T-helper 2 cell treated with Interferon-gamma antibody and Interleukin-4, amounts not matched to agents 5 μg/mL and 100 μg/mL, for 36 hours (primary cell): ENCODE measurements at regions not wholly inside any gene's neighbourhood (a gene's known extent, or its start where the extent isn't known, plus 50 kb on each side); places are given as distances from the start of the nearest gene placed in this dataset.

Source experiments
- DNase-seq: peaks from one replicate; pipeline ENCODE4 v3.0.0; 2021; ENCODE audit warnings: low spot score
- H3K27ac Mint-ChIP-seq: one replicate; pipeline ENCODE4 v1.8.0; 2021; ENCODE audit warnings: mild to moderate bottlenecking, mixed read lengths
- H3K27me3 Mint-ChIP-seq: one replicate; pipeline ENCODE4 v1.8.0; 2021; ENCODE audit warnings: low read depth, mixed read lengths
- H3K36me3 Mint-ChIP-seq: one replicate; pipeline ENCODE4 v1.8.0; 2021; ENCODE audit warnings: low read depth, mixed read lengths
- H3K4me1 Mint-ChIP-seq: one replicate; pipeline ENCODE4 v1.8.0; 2021; ENCODE audit warnings: low read depth, mixed read lengths
- H3K4me3 Mint-ChIP-seq: one replicate; pipeline ENCODE4 v1.8.0; 2022; ENCODE audit warnings: mild to moderate bottlenecking, moderate library complexity, mixed read lengths
- H3K9me3 Mint-ChIP-seq: one replicate; pipeline ENCODE4 v1.8.0; 2021; ENCODE audit warnings: mixed read lengths

DNA sequence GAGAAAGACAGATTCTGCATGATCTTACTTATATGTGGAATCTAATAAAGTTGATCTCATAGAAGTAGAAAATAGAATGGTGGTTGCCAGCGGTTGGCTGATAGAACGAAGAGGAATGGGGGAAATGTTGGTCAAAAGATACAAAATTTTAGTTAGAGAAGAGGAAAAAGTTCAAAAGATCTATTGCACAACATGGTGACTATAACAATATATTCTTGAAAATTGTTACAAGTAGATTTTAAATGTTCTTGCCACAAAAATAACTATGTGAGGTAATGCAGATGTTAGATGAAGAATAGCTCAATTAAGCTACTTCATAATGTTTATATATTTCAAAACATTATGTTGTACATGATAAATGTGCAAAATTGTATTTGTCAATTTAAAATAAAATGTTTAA lies 112.3 kb upstream of the SMIM30 start:
- Mint-ChIP-seq H3K9me3 (no peaks in the 10 kb centered on the region), H3K4me1 (no peaks in the 10 kb centered on the region), H3K27ac (no peak overlapping the region), H3K27me3 (no peaks in the 10 kb centered on the region), H3K36me3 (no peaks in the 10 kb centered on the region), H3K4me3 (no peak overlapping the region)
- DNase-seq: no peak

DNA sequence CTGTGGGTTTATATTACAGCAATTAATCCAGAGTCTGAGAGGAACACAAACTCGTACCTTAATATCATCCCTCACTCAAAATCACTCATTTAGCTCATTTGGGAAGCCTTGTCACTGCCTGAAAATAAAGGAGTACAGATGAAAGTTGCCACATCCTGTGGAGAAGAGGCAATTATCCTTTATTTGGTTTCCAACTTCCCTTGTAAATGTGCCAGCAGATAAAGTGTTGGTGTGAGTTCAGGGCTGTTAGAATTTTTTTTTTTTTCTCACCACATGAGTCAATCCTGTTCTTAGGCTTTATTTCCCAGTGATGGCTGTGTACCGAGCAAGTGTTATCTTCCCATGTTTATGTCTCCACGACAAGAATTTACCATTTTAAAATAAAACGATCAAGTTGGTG lies 99.0 kb upstream of the SMIM30 start:
- H3K36me3 Mint-ChIP-seq: no peaks in the 10 kb centered on the region
- H3K27me3 Mint-ChIP-seq: no peaks in the 10 kb centered on the region
- H3K27ac Mint-ChIP-seq: no peak overlapping the region
- DNase-seq: no peak
- no peak overlapping the region for H3K4me3 Mint-ChIP-seq
- no peaks in the 10 kb centered on the region for H3K4me1 Mint-ChIP-seq
- no peaks in the 10 kb centered on the region for H3K9me3 Mint-ChIP-seq

DNA sequence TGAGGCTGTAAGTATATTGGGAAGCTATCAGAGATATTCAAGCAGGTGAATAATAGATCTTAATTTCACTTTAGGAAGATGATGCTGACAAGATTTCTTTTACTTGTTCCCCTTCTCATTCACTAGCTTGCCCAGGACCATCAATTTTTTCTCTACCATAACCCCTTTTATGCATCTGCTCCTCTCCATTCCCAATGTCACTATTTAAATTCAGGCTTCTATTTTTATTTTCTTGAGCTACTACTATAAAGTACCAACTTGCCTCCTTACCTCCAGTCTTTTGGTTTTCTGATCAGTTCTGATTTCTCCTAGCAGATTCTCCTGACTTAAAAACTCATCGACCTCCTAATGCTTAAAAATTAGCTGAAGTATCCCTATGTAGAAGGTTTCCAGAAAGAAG lies 97.7 kb upstream of the SMIM30 start:
- no peak overlapping the region for H3K4me3 Mint-ChIP-seq
- DNase-seq: no peak
- no peaks in the 10 kb centered on the region for H3K27me3 Mint-ChIP-seq
- H3K4me1 Mint-ChIP-seq: no peaks in the 10 kb centered on the region
- H3K27ac Mint-ChIP-seq: no peak overlapping the region
- no peaks in the 10 kb centered on the region for H3K9me3 Mint-ChIP-seq
- no peaks in the 10 kb centered on the region for H3K36me3 Mint-ChIP-seq

DNA sequence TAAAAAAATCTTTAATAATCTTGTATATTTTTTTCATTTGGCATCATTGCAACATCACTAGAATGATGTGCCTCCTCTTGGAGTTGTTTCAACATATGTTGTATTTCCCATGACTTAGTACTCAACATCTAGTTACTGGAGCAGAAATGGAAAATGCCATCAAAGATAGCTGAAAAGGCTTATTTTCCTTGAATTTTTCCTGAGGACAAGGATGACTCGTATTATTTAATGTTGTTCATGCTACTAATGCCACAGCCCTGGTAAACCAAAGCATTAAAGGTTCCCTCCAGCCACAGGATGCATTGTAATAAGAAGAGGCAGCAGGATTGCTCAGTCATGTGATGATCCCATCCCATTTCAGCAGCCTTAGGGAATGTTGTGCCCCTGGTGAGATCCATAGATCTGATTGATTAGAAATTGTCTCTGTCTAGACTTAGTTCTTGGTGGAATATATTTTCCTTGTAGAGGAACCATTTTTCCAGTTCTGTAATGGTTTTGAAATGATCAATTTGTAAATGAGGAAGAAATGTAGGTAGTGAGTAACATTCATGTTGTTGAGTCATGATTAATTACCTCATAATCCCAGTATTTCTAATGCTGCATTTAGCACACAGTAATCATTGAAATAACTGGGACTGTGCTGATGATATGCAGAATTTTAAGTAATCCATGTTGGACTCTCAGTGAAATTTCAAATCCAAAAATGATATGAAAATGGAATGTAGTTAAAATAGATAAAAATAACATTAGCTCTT lies 91.3 kb upstream of the SMIM30 start:
- DNase-seq: no peak
- Mint-ChIP-seq H3K27me3 (no peaks in the 10 kb centered on the region), H3K4me3 (no peak overlapping the region), H3K9me3 (no peaks in the 10 kb centered on the region), H3K27ac (no peak overlapping the region), H3K4me1 (no peaks in the 10 kb centered on the region), H3K36me3 (no peaks in the 10 kb centered on the region)

- Mint-ChIP-seq H3K27me3 (no peaks in the 10 kb centered on the region), H3K27ac (no peak overlapping the region), H3K36me3 (no peaks in the 10 kb centered on the region), H3K4me1 (peaks cover 6% of the 10 kb centered on the region), H3K4me3 (no peak overlapping the region), H3K9me3 (no peaks in the 10 kb centered on the region)
- DNase-seq: no peak
These were observed 89.6 kb upstream of the SMIM30 start for GRCh38 chr7:113207931-113208330.

DNA sequence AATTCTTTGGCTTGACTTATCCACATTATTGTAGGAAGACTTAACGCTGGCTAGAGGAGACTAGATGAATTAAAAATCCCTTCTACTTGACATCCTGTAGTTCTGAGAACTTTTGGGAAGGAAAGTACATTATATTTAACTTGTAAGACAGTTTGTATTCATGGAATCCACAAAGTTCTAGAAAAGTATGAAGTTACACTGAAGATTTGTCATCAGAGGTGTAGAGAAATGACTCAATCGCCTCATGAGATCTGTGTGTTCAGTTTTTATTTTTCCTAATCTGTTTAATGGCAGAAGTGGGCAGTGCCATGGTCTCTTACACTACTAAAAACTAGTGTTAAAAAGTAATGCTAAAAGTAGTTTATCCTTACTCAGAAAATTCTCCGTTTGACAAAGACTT lies 89.1 kb upstream of the SMIM30 start:
- Mint-ChIP-seq H3K9me3 (no peaks in the 10 kb centered on the region), H3K36me3 (no peaks in the 10 kb centered on the region), H3K27me3 (no peaks in the 10 kb centered on the region), H3K4me1 (peaks cover 6% of the 10 kb centered on the region), H3K4me3 (no peak overlapping the region), H3K27ac (no peak overlapping the region)
- no peak for DNase-seq

DNA sequence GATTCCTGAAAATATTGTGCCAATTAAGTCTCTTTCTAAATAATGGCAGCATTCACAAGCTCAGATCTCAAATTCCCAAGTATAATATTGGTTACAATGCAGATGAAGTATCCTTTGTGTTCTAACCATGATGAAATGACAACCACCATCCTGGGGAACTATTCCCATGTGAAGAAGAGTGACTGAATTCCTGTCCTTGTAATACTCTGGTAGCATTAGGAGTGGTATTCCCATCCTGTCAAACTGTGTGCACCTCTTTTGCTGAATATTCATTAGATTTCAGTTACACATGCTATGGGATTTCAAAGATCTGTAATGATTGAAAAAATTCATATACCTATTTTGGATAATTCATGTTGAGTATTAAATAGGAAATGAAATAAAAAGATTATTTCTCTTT lies 86.1 kb upstream of the SMIM30 start:
- H3K4me1 Mint-ChIP-seq: peaks cover 6% of the 10 kb centered on the region
- no peak overlapping the region for H3K27ac Mint-ChIP-seq
- no peaks in the 10 kb centered on the region for H3K27me3 Mint-ChIP-seq
- H3K4me3 Mint-ChIP-seq: no peak overlapping the region
- no peaks in the 10 kb centered on the region for H3K9me3 Mint-ChIP-seq
- no peak for DNase-seq
- no peaks in the 10 kb centered on the region for H3K36me3 Mint-ChIP-seq

GRCh38 chr7:113202284-113202683 lies 83.9 kb upstream of the SMIM30 start:
- Mint-ChIP-seq H3K27me3 (no peaks in the 10 kb centered on the region), H3K9me3 (no peaks in the 10 kb centered on the region), H3K4me1 (peaks cover 7% of the 10 kb centered on the region), H3K27ac (no peak overlapping the region), H3K4me3 (no peak overlapping the region), H3K36me3 (no peaks in the 10 kb centered on the region)
- no peak for DNase-seq

DNA sequence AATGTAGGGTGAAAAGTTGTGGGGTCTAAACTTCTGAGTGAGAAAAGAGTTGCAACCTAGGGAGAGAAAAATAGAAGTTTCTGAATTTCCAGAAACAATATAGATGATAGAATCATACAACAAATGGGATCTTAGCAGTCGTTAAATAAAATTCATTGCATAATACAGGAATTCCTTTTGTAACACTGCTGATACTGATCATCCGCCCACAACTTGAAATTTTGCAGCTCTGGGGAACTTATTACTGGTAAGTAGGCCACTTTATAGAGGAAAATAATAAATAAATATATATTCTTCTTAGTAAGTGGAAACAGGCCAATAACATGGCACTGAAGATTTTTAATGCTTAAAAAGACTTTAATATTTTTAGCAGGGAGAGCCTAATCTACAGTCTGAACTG lies 81.9 kb upstream of the SMIM30 start:
- DNase-seq: no peak
- H3K27ac Mint-ChIP-seq: no peak overlapping the region
- H3K9me3 Mint-ChIP-seq: no peaks in the 10 kb centered on the region
- no peak overlapping the region for H3K4me3 Mint-ChIP-seq
- H3K4me1 Mint-ChIP-seq: peaks cover 7% of the 10 kb centered on the region
- peaks cover 3% of the 10 kb centered on the region for H3K27me3 Mint-ChIP-seq
- no peaks in the 10 kb centered on the region for H3K36me3 Mint-ChIP-seq

DNA sequence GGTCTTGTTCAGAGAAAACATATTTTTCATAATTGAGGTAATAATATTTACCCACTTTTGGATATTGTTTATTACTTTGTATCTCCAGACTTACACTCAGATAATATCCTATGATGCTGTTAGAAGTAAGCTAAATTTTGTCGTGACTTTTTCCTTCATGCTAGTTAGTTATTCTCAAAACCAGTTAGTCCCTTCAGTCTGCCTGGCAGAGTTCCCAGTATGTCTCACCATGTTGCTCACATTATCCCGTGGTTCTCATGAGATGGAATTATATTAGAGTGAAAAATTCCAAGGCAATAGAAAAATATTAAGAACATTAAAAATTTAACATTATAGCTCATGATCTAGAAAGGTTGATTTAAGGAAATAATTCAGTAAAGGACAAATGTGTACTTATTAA lies 81.5 kb upstream of the SMIM30 start:
- peaks cover 3% of the 10 kb centered on the region for H3K27me3 Mint-ChIP-seq
- no peaks in the 10 kb centered on the region for H3K36me3 Mint-ChIP-seq
- peaks cover 7% of the 10 kb centered on the region for H3K4me1 Mint-ChIP-seq
- H3K4me3 Mint-ChIP-seq: no peak overlapping the region
- no peak overlapping the region for H3K27ac Mint-ChIP-seq
- DNase-seq: no peak
- H3K9me3 Mint-ChIP-seq: no peaks in the 10 kb centered on the region

DNA sequence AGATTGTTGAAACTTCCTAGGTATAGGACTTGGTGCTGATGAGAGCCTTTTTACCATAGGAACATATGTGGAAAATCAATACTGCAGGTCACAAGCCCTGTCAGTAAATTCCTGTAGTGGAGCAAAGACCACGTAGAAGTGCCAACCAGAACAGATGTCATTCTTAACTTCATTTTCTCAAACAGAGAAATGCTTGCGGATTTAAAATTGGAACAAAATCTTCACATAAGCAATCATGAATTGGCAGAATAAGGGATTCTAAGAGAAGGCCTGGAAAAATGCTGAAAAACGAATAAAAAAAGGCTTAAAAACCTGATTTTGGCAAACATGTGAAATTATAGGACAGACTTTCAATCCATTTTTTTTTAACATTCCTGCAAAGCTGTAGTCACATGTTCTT lies 80.8 kb upstream of the SMIM30 start:
- no peak overlapping the region for H3K27ac Mint-ChIP-seq
- no peak overlapping the region for H3K4me3 Mint-ChIP-seq
- peaks cover 7% of the 10 kb centered on the region for H3K4me1 Mint-ChIP-seq
- DNase-seq: no peak
- no peaks in the 10 kb centered on the region for H3K9me3 Mint-ChIP-seq
- no peaks in the 10 kb centered on the region for H3K36me3 Mint-ChIP-seq
- peaks cover 3% of the 10 kb centered on the region for H3K27me3 Mint-ChIP-seq

GRCh38 chr7:113198226-113198625 lies 79.9 kb upstream of the SMIM30 start:
- no peaks in the 10 kb centered on the region for H3K36me3 Mint-ChIP-seq
- H3K4me1 Mint-ChIP-seq: peaks cover 2% of the 10 kb centered on the region
- H3K4me3 Mint-ChIP-seq: no peak overlapping the region
- DNase-seq: no peak
- peaks cover 5% of the 10 kb centered on the region for H3K27me3 Mint-ChIP-seq
- H3K27ac Mint-ChIP-seq: no peak overlapping the region
- no peaks in the 10 kb centered on the region for H3K9me3 Mint-ChIP-seq

GRCh38 chr7:113197274-113197673 lies 78.9 kb upstream of the SMIM30 start:
- Mint-ChIP-seq H3K4me3 (no peak overlapping the region), H3K36me3 (no peaks in the 10 kb centered on the region), H3K27me3 (peaks cover 6% of the 10 kb centered on the region), H3K9me3 (no peaks in the 10 kb centered on the region), H3K27ac (no peak overlapping the region), H3K4me1 (peaks cover 2% of the 10 kb centered on the region)
- DNase-seq: no peak

DNA sequence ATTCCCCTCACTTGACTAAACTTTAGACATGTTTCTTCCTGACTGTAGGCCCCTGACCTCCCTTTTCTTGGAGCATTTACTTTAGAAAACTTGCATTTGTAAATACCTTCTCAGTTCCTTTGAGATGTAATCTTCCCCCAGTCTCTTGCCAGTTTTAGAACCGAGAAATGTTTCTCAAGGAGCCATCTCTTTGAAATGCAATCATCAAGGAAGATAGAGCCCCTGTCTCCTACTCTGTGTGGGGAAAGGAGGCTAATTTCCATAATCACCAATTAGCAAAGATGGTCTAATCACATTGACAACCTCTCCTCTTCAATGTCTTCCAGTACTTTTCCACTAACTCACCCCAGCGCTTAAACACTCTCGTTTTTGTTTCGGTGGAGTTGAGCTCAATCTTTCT lies 70.0 kb upstream of the SMIM30 start:
- no peaks in the 10 kb centered on the region for H3K4me1 Mint-ChIP-seq
- peaks cover 5% of the 10 kb centered on the region for H3K27me3 Mint-ChIP-seq
- H3K36me3 Mint-ChIP-seq: no peaks in the 10 kb centered on the region
- no peak overlapping the region for H3K4me3 Mint-ChIP-seq
- no peaks in the 10 kb centered on the region for H3K9me3 Mint-ChIP-seq
- no peak overlapping the region for H3K27ac Mint-ChIP-seq
- no peak for DNase-seq

GRCh38 chr7:113179313-113179712 lies 61.0 kb upstream of the SMIM30 start:
- H3K27ac Mint-ChIP-seq: no peak overlapping the region
- H3K36me3 Mint-ChIP-seq: no peaks in the 10 kb centered on the region
- H3K4me1 Mint-ChIP-seq: no peaks in the 10 kb centered on the region
- H3K27me3 Mint-ChIP-seq: no peaks in the 10 kb centered on the region
- H3K4me3 Mint-ChIP-seq: no peak overlapping the region
- H3K9me3 Mint-ChIP-seq: no peaks in the 10 kb centered on the region
- no peak for DNase-seq
